Activated CD4-positive, alpha-beta T cell treated with anti-CD3 and anti-CD28 coated beads for 36 hours (primary cell): ENCODE measurements at regions not wholly inside any gene's neighbourhood (a gene's known extent, or its start where the extent isn't known, plus 50 kb on each side); places are given as distances from the start of the nearest gene placed in this dataset.
"Not testable (repeated sequence)": the region's sequence is repeated elsewhere in the genome, so short reads cannot be mapped to it uniquely, and the experiment has no call there.

ENCODE experiments used
- ATAC-seq: fragments of 200-7000 bp; cut with Tn5 transposase; one replicate; pipeline ENCODE4 v1.10.0; 2021; ENCODE audit warnings: mild to moderate bottlenecking, moderate library complexity
- CTCF ChIA-PET: fragments of 350-600 bp; sonication (Branson Sonifier 250); formaldehyde crosslinking; loops from one replicate; lab custom pipeline; 2021; ENCODE audit warnings: antibody characterized with exemption; lab: Charles Lee
- POLR2A ChIA-PET: fragments of 350-600 bp; sonication (Branson Sonifier 250); formaldehyde crosslinking; loops from one replicate; lab custom pipeline; 2021; ENCODE audit warnings: antibody characterized with exemption, inconsistent platforms; lab: Charles Lee
- DNase-seq: peaks from one replicate; pipeline ENCODE4 v3.0.0-alpha.2; 2020
- H3K27ac Mint-ChIP-seq: one replicate; pipeline ENCODE4 v1.8.0; 2021; ENCODE audit warnings: mixed read lengths
- H3K27me3 Mint-ChIP-seq: one replicate; pipeline ENCODE4 v1.8.0; 2021; ENCODE audit warnings: mixed read lengths
- H3K36me3 Mint-ChIP-seq: one replicate; pipeline ENCODE4 v1.8.0; 2021; ENCODE audit warnings: low read depth, mixed read lengths
- H3K4me1 Mint-ChIP-seq: one replicate; pipeline ENCODE4 v1.8.0; 2021; ENCODE audit warnings: mixed read lengths
- H3K4me3 Mint-ChIP-seq: one replicate; pipeline ENCODE4 v1.8.0; 2021; ENCODE audit warnings: mild to moderate bottlenecking, moderate library complexity, mixed read lengths
- H3K9me3 Mint-ChIP-seq: one replicate; pipeline ENCODE4 v1.8.0; 2021; ENCODE audit warnings: low read depth, mixed read lengths
- intact Hi-C, 2 experiments: fragments of 100-400 bp; cut with DNase I in 1 of 2; cut with micrococcal nuclease in 1 of 2; formaldehyde crosslinking; loops; one replicate each; pipeline versions ENCODE4 v1.14.2 to v1.15.1; 2022 to 2024; cut with DNase I, micrococcal nuclease

DNA sequence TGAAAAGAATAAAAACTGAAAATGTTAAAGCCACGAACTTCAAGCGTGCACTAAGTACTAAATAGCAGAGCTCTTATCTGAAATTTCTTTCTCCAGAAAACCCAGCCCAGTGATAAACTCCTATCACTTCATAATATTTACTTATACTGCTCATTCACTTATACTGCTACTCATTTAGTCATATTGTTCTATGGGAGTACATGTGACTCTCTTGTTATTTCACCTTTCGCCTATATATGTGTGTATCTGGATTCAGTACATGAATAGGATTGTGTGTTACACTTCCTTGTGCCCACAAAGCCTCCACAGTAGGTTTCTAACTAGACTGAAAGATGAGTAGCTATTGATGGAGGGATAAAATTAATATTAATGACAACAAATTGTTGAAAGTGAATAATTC is 526.8 kb upstream of the GRAMD2B start:
- CTCF ChIA-PET, result no interaction called here
- H3K27me3 Mint-ChIP-seq, result no peaks in the 10 kb centered on the region
- H3K9me3 Mint-ChIP-seq, result peaks cover 5% of the 10 kb centered on the region
- DNase-seq (no peak), ATAC-seq (no peak)
- POLR2A ChIA-PET, result no interaction called here
- H3K4me3 Mint-ChIP-seq, result no peak overlapping the region
- H3K4me1 Mint-ChIP-seq, result no peaks in the 10 kb centered on the region
- intact Hi-C loops, result no loop called here
- H3K27ac Mint-ChIP-seq, result no peak overlapping the region
- no peaks in the 10 kb centered on the region for H3K36me3 Mint-ChIP-seq

GRCh38 chr5:125897089-125897488 is 526.1 kb upstream of the GRAMD2B start:
- no peaks in the 10 kb centered on the region for H3K27me3 Mint-ChIP-seq
- CTCF ChIA-PET, result no interaction called here
- POLR2A ChIA-PET, result no interaction called here
- intact Hi-C loops, result no loop called here
- no peaks in the 10 kb centered on the region for H3K36me3 Mint-ChIP-seq
- no peak for DNase-seq
- H3K9me3 Mint-ChIP-seq, result peaks cover 5% of the 10 kb centered on the region
- no peak overlapping the region for H3K4me3 Mint-ChIP-seq
- H3K4me1 Mint-ChIP-seq, result no peaks in the 10 kb centered on the region
- ATAC-seq, result no peak
- no peak overlapping the region for H3K27ac Mint-ChIP-seq

GRCh38 chr5:125898851-125899405 is 524.3 kb upstream of the GRAMD2B start:
- ATAC-seq (no peak), DNase-seq (no peak)
- POLR2A ChIA-PET, result no interaction called here
- Mint-ChIP-seq H3K27ac (no peak overlapping the region), H3K9me3 (peaks cover 3% of the 10 kb centered on the region), H3K4me1 (no peaks in the 10 kb centered on the region), H3K27me3 (no peaks in the 10 kb centered on the region), H3K4me3 (no peak overlapping the region), H3K36me3 (no peaks in the 10 kb centered on the region)
- intact Hi-C loops, result no loop called here
- CTCF ChIA-PET, result no interaction called here

DNA sequence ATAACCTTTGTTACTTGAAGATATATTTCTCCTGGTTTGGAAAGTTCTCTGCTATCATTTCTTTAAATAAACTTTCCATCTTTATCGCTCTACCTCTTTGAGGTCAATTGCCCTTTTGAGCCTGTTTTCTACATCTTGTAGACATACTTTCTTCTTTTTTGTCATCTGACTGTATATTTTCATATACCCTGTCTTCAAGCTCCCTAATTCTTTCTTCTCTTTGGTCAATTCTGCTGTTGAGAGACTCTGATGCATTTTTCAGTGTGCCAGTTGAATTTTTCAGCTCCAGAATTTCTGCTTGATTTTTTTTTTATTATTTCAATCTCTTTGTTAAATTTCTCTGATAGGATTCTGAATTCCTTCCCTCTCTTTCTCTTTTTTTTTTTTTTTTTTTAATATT is 511.2 kb upstream of the GRAMD2B start:
- intact Hi-C loops, result no loop called here
- H3K4me3 Mint-ChIP-seq, result no peak overlapping the region
- DNase-seq, result no peak
- no peak overlapping the region for H3K27ac Mint-ChIP-seq
- no peaks in the 10 kb centered on the region for H3K36me3 Mint-ChIP-seq
- CTCF ChIA-PET, result interaction anchor here (0.6 kb wide), 1 partner anchor 46 kb away, joined by 3 read pairs; no protein-coding TSS in a partner anchor
- no peaks in the 10 kb centered on the region for H3K4me1 Mint-ChIP-seq
- H3K9me3 Mint-ChIP-seq, result peaks cover 28% of the 10 kb centered on the region
- POLR2A ChIA-PET, result no interaction called here
- ATAC-seq, result no peak
- no peaks in the 10 kb centered on the region for H3K27me3 Mint-ChIP-seq

- no peak overlapping the region for H3K27ac Mint-ChIP-seq
- CTCF ChIA-PET, result interaction anchor here (1.0 kb wide), 1 partner anchor 276 kb away, joined by 3 read pairs; no protein-coding TSS in a partner anchor
These were observed 510.0 kb upstream of the GRAMD2B start for GRCh38 chr5:125913200-125913599.

DNA sequence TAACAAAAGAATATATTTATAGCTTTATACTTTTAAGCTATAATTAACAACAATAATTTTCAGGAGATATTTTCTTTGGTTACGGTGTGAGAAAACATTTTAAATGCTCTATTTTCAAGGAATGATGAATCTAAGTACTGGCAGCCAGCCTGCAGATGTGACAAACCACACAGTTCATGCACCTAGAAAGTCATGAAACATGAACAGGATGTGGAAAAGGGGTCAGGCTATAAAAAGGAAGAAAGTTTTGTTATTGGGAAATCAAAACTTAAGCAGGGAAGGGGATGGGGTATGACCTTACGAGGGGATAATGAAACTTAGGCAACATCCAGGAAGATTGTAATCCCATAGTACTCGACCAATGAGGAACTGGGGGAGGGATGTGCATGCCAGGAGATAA is 508.7 kb upstream of the GRAMD2B start:
- POLR2A ChIA-PET, result no interaction called here
- CTCF ChIA-PET, result no interaction called here
- no peak for ATAC-seq
- peaks cover 18% of the 10 kb centered on the region for H3K9me3 Mint-ChIP-seq
- no peak for DNase-seq
- H3K27ac Mint-ChIP-seq, result no peak overlapping the region
- no peaks in the 10 kb centered on the region for H3K27me3 Mint-ChIP-seq
- intact Hi-C loops, result no loop called here
- H3K4me3 Mint-ChIP-seq, result no peak overlapping the region
- no peaks in the 10 kb centered on the region for H3K36me3 Mint-ChIP-seq
- H3K4me1 Mint-ChIP-seq, result no peaks in the 10 kb centered on the region

More at GRCh38 chr5:125913200-125913599, 510.0 kb upstream of the GRAMD2B start:
- intact Hi-C loops, result no loop called here
- no peak overlapping the region for H3K4me3 Mint-ChIP-seq
- no peaks in the 10 kb centered on the region for H3K4me1 Mint-ChIP-seq
- no peak for ATAC-seq
- no peaks in the 10 kb centered on the region for H3K27me3 Mint-ChIP-seq
- peaks cover 24% of the 10 kb centered on the region for H3K9me3 Mint-ChIP-seq
- POLR2A ChIA-PET, result no interaction called here
- no peak for DNase-seq
- no peaks in the 10 kb centered on the region for H3K36me3 Mint-ChIP-seq

GRCh38 chr5:125923958-125924357 is 499.3 kb upstream of the GRAMD2B start:
- intact Hi-C loops, H3K4me1 Mint-ChIP-seq, CTCF ChIA-PET, H3K27me3 Mint-ChIP-seq, H3K27ac Mint-ChIP-seq, H3K9me3 Mint-ChIP-seq, H3K36me3 Mint-ChIP-seq, H3K4me3 Mint-ChIP-seq, DNase-seq, POLR2A ChIA-PET, ATAC-seq: not testable (repeated sequence)

- H3K36me3 Mint-ChIP-seq, result no peaks in the 10 kb centered on the region
- intact Hi-C loops, result no loop called here
- POLR2A ChIA-PET, result no interaction called here
- H3K27ac Mint-ChIP-seq, result no peak overlapping the region
- no peaks in the 10 kb centered on the region for H3K4me1 Mint-ChIP-seq
- no peak overlapping the region for H3K4me3 Mint-ChIP-seq
- CTCF ChIA-PET, result no interaction called here
- ATAC-seq, result no peak
- no peaks in the 10 kb centered on the region for H3K27me3 Mint-ChIP-seq
- no peak for DNase-seq
- H3K9me3 Mint-ChIP-seq, result no peaks in the 10 kb centered on the region
These were observed 497.0 kb upstream of the GRAMD2B start for GRCh38 chr5:125926172-125926571.

GRCh38 chr5:125928663-125929062 is 494.5 kb upstream of the GRAMD2B start:
- Mint-ChIP-seq H3K9me3 (no peaks in the 10 kb centered on the region), H3K27me3 (no peaks in the 10 kb centered on the region), H3K4me1 (no peaks in the 10 kb centered on the region), H3K4me3 (no peak overlapping the region), H3K36me3 (no peaks in the 10 kb centered on the region), H3K27ac (no peak overlapping the region)
- no peak for DNase-seq
- intact Hi-C loops, result no loop called here
- POLR2A ChIA-PET, result no interaction called here
- no peak for ATAC-seq
- CTCF ChIA-PET, result no interaction called here

DNA sequence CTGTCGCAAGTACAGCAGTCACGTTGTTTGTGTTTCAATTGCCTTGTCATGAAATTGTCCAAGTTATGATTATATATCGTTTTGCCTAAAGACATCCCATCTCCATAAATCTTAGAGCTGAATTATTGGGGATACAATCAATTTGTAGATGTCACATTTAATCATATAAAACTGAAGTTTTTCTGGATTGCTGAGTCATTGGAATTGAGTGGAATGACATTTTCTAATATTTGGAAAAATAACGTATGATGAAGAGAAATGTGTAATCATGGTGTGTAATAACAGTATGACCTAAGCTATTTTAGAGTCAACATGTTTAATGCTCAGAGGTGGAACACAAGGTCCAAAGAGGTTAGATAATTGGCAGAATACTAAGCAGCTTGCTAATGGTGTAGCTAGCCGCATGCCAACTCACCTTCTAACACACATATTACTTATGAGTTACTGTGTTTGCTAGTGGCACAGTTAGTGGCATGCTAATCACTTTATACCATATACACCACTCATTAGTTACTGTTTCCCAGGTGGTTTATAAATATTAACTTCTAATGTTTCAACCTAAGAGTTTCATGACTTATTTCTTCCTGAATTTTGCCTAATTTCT is 473.1 kb upstream of the GRAMD2B start:
- H3K27me3 Mint-ChIP-seq, result no peaks in the 10 kb centered on the region
- peaks cover 4% of the 10 kb centered on the region for H3K9me3 Mint-ChIP-seq
- no peak for ATAC-seq
- POLR2A ChIA-PET, result no interaction called here
- H3K4me3 Mint-ChIP-seq, result no peak overlapping the region
- no peak overlapping the region for H3K27ac Mint-ChIP-seq
- intact Hi-C loops, result no loop called here
- DNase-seq, result no peak
- H3K4me1 Mint-ChIP-seq, result no peaks in the 10 kb centered on the region
- CTCF ChIA-PET, result no interaction called here
- no peaks in the 10 kb centered on the region for H3K36me3 Mint-ChIP-seq

GRCh38 chr5:125961150-125961549 is 462.1 kb upstream of the GRAMD2B start:
- Mint-ChIP-seq H3K4me1 (no peaks in the 10 kb centered on the region), H3K27me3 (no peaks in the 10 kb centered on the region), H3K4me3 (no peak overlapping the region), H3K9me3 (peaks cover 3% of the 10 kb centered on the region), H3K27ac (no peak overlapping the region), H3K36me3 (no peaks in the 10 kb centered on the region)
- intact Hi-C loops, result no loop called here
- DNase-seq, result peak; percentile 4
- ChIA-PET CTCF (no interaction called here), POLR2A (no interaction called here)
- ATAC-seq, result peak; percentile 42

DNA sequence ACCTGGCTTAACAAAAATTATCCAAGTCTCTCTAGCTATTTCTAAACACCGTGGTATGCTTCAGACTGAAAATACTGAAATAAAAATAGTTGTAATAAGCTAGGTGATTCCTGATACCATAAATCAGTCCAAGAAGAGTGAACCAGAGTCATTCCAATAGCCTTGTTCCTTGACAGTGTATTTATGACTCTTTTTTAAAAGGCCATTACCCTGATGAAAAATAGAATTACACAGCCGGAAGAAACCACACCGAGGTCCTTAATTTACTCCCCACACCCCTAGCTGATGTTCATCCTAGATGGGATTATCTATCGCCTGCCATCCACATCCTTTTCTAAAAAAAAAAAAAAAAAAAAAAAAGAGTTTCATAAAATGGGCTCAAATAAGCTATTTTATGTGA is 457.6 kb upstream of the GRAMD2B start:
- Mint-ChIP-seq H3K4me3 (no peak overlapping the region), H3K27ac (no peak overlapping the region), H3K9me3 (no peaks in the 10 kb centered on the region), H3K36me3 (no peaks in the 10 kb centered on the region), H3K4me1 (no peaks in the 10 kb centered on the region), H3K27me3 (no peaks in the 10 kb centered on the region)
- DNase-seq, result no peak
- ChIA-PET CTCF (interaction anchor here (0.7 kb wide), 1 partner anchor 1559 kb away, joined by 3 read pairs; no protein-coding TSS in a partner anchor), POLR2A (no interaction called here)
- ATAC-seq, result no peak
- intact Hi-C loops, result no loop called here
